Prostate gland (tissue), 2 donors: ENCODE measurements at regions not wholly inside any gene's neighbourhood (a gene's known extent, or its start where the extent isn't known, plus 50 kb on each side); places are given as distances from the start of the nearest gene placed in this dataset.

Experiments used
- POLR2A ChIP-seq: fragments of 450-650 bp; IDR thresholded peaks from one replicate; pipeline ENCODE4 v1.6.1; 2016; ENCODE audit warnings: antibody characterized with exemption, mild to moderate bottlenecking
- TF ChIP-seq, protein P1 (sequence below), 4 experiments: fragments of 200-600 bp in 2 of 4; fragments of 450-650 bp in 2 of 4; sonication (generic) in 2 of 4; IDR thresholded peaks; 1 replicate in 3 of 4; 2 replicates in 1 of 4; pipeline ENCODE4 v1.5.1; 2016 to 2019; ENCODE audit warnings: antibody characterized with exemption in 4 of 4, mild to moderate bottlenecking in 2 of 4, moderate library complexity in 2 of 4

DNA sequence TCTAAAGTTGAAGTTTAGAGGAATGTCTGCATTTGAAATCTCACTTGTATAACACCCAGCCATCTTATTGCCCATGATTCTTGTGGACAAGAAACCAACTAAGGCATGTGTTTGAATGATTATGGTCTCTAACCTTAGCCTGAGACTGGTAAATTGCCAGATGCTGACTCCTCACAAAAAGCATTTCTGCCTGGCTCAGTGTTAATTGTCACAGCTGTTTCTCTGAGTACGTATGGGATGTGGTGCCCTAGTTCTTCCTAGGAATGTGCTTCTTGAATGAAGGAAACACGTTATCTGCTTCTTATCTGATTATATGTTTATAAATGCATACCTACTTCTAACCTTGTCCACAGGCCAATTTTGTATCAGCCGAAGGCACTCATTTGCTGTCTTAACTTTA lies 63.1 kb upstream of the NDP start:
- no peak for TF ChIP-seq POLR2A
- TF ChIP-seq, protein P1, sequence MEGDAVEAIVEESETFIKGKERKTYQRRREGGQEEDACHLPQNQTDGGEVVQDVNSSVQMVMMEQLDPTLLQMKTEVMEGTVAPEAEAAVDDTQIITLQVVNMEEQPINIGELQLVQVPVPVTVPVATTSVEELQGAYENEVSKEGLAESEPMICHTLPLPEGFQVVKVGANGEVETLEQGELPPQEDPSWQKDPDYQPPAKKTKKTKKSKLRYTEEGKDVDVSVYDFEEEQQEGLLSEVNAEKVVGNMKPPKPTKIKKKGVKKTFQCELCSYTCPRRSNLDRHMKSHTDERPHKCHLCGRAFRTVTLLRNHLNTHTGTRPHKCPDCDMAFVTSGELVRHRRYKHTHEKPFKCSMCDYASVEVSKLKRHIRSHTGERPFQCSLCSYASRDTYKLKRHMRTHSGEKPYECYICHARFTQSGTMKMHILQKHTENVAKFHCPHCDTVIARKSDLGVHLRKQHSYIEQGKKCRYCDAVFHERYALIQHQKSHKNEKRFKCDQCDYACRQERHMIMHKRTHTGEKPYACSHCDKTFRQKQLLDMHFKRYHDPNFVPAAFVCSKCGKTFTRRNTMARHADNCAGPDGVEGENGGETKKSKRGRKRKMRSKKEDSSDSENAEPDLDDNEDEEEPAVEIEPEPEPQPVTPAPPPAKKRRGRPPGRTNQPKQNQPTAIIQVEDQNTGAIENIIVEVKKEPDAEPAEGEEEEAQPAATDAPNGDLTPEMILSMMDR (IDR thresholded peaks at IDR 0.05): no peak
